ENCODE measurements at regions not wholly inside any gene's neighbourhood (a gene's known extent, or its start where the extent isn't known, plus 50 kb on each side); places are given as distances from the start of the nearest gene placed in this dataset.
"Not testable (repeated sequence)": the region's sequence is repeated elsewhere in the genome, so short reads cannot be mapped to it uniquely, and the experiment has no call there.

- H3K27ac ChIP-seq = no peak overlapping the region
- H3K9ac ChIP-seq (ENCODE audit: insufficient read length) = no peak overlapping the region
- H3K4me3 ChIP-seq = no peak overlapping the region
- H3K36me3 ChIP-seq (ENCODE audit: insufficient read depth, low read length) = no peaks in the 10 kb centered on the region
- TF ChIP-seq EZH2 (IDR thresholded peaks at IDR 0.05) (no peak), FOXP2 (optimal IDR thresholded peaks at IDR 0.05; ENCODE audit: control extremely low read depth, extremely low read length, insufficient read depth) (no peak), POLR2AphosphoS5 (IDR thresholded peaks at IDR 0.05; ENCODE audit: borderline replicate concordance, low read depth, low read length) (no peak)
- no peak for DNase-seq (ENCODE audit: low read depth, low spot score)
- H3K9me3 ChIP-seq (ENCODE audit: low read depth, low read length) = no peaks in the 10 kb centered on the region
These were observed 70.2 kb upstream of the DAPP1 start for GRCh38 chr4:99746443-99746842.

- TF ChIP-seq EZH2 (IDR thresholded peaks at IDR 0.05) = no peak
- TF ChIP-seq FOXP2 (optimal IDR thresholded peaks at IDR 0.05; ENCODE audit: control extremely low read depth, extremely low read length, insufficient read depth) = no peak
- no peak for TF ChIP-seq POLR2AphosphoS5 (IDR thresholded peaks at IDR 0.05; ENCODE audit: borderline replicate concordance, low read depth, low read length)
- no peak overlapping the region for H3K4me3 ChIP-seq
- no peaks in the 10 kb centered on the region for H3K9me3 ChIP-seq (ENCODE audit: low read depth, low read length)
- no peaks in the 10 kb centered on the region for H3K36me3 ChIP-seq (ENCODE audit: insufficient read depth, low read length)
- H3K9ac ChIP-seq (ENCODE audit: insufficient read length) = no peak overlapping the region
- no peak overlapping the region for H3K27ac ChIP-seq
- DNase-seq (ENCODE audit: low read depth, low spot score) = no peak
These were observed 79.2 kb upstream of the C4orf54 start for GRCh38 chr4:99736846-99737245.

- Histone ChIP-seq H3K36me3 (ENCODE audit: insufficient read depth, low read length) (no peaks in the 10 kb centered on the region), H3K9me3 (ENCODE audit: low read depth, low read length) (no peaks in the 10 kb centered on the region), H3K27ac (no peak overlapping the region), H3K9ac (ENCODE audit: insufficient read length) (no peak overlapping the region), H3K4me3 (no peak overlapping the region)
- TF ChIP-seq EZH2 (IDR thresholded peaks at IDR 0.05) (no peak), FOXP2 (optimal IDR thresholded peaks at IDR 0.05; ENCODE audit: control extremely low read depth, extremely low read length, insufficient read depth) (no peak), POLR2AphosphoS5 (IDR thresholded peaks at IDR 0.05; ENCODE audit: borderline replicate concordance, low read depth, low read length) (no peak)
- no peak for DNase-seq (ENCODE audit: low read depth, low spot score)
These were observed 78.2 kb upstream of the C4orf54 start for GRCh38 chr4:99735822-99736221.

- TF ChIP-seq POLR2AphosphoS5 (IDR thresholded peaks at IDR 0.05; ENCODE audit: borderline replicate concordance, low read depth, low read length) (no peak), EZH2 (IDR thresholded peaks at IDR 0.05) (no peak), FOXP2 (optimal IDR thresholded peaks at IDR 0.05; ENCODE audit: control extremely low read depth, extremely low read length, insufficient read depth) (no peak)
These were observed 77.1 kb upstream of the C4orf54 start for GRCh38 chr4:99734583-99735322.

GRCh38 chr4:99733455-99733854 is 75.8 kb upstream of the C4orf54 start:
- not testable (repeated sequence) for DNase-seq (ENCODE audit: low read depth, low spot score); H3K27ac ChIP-seq; H3K4me3 ChIP-seq; H3K9ac ChIP-seq (ENCODE audit: insufficient read length); H3K9me3 ChIP-seq (ENCODE audit: low read depth, low read length); H3K36me3 ChIP-seq (ENCODE audit: insufficient read depth, low read length)

More at GRCh38 chr4:99734583-99735322, 77.1 kb upstream of the C4orf54 start:
- no peak overlapping the region for H3K27ac ChIP-seq
- DNase-seq (ENCODE audit: low read depth, low spot score) = no peak
- no peaks in the 10 kb centered on the region for H3K9me3 ChIP-seq (ENCODE audit: low read depth, low read length)
- H3K4me3 ChIP-seq = no peak overlapping the region
- H3K9ac ChIP-seq (ENCODE audit: insufficient read length) = no peak overlapping the region
- no peaks in the 10 kb centered on the region for H3K36me3 ChIP-seq (ENCODE audit: insufficient read depth, low read length)

- Histone ChIP-seq H3K4me3 (no peak overlapping the region), H3K9ac (ENCODE audit: insufficient read length) (no peak overlapping the region), H3K36me3 (ENCODE audit: insufficient read depth, low read length) (no peaks in the 10 kb centered on the region), H3K9me3 (ENCODE audit: low read depth, low read length) (no peaks in the 10 kb centered on the region), H3K27ac (no peak overlapping the region)
- no peak for DNase-seq (ENCODE audit: low read depth, low spot score)
- TF ChIP-seq POLR2AphosphoS5 (IDR thresholded peaks at IDR 0.05; ENCODE audit: borderline replicate concordance, low read depth, low read length) (no peak), FOXP2 (optimal IDR thresholded peaks at IDR 0.05; ENCODE audit: control extremely low read depth, extremely low read length, insufficient read depth) (no peak), EZH2 (IDR thresholded peaks at IDR 0.05) (no peak)
These were observed 71.6 kb upstream of the C4orf54 start for GRCh38 chr4:99729186-99729585.

- no peaks in the 10 kb centered on the region for H3K36me3 ChIP-seq (ENCODE audit: insufficient read depth, low read length)
- H3K9ac ChIP-seq (ENCODE audit: insufficient read length) = no peak overlapping the region
- H3K27ac ChIP-seq = no peak overlapping the region
- H3K9me3 ChIP-seq (ENCODE audit: low read depth, low read length) = no peaks in the 10 kb centered on the region
- H3K4me3 ChIP-seq = no peak overlapping the region
- no peak for TF ChIP-seq POLR2AphosphoS5 (IDR thresholded peaks at IDR 0.05; ENCODE audit: borderline replicate concordance, low read depth, low read length)
- no peak for TF ChIP-seq FOXP2 (optimal IDR thresholded peaks at IDR 0.05; ENCODE audit: control extremely low read depth, extremely low read length, insufficient read depth)
- no peak for TF ChIP-seq EZH2 (IDR thresholded peaks at IDR 0.05)
- DNase-seq (ENCODE audit: low read depth, low spot score) = no peak
These were observed 66.4 kb upstream of the C4orf54 start for GRCh38 chr4:99724067-99724466.

- DNase-seq (ENCODE audit: low read depth, low spot score) = no peak
These were observed 66.0 kb upstream of the C4orf54 start for GRCh38 chr4:99723612-99724011.

GRCh38 chr4:99722725-99723124 is 65.1 kb upstream of the C4orf54 start:
- Histone ChIP-seq H3K4me3 (no peak overlapping the region), H3K9me3 (ENCODE audit: low read depth, low read length) (no peaks in the 10 kb centered on the region), H3K36me3 (ENCODE audit: insufficient read depth, low read length) (no peaks in the 10 kb centered on the region), H3K9ac (ENCODE audit: insufficient read length) (no peak overlapping the region), H3K27ac (no peak overlapping the region)
- no peak for DNase-seq (ENCODE audit: low read depth, low spot score)
- no peak for TF ChIP-seq EZH2 (IDR thresholded peaks at IDR 0.05)
- TF ChIP-seq FOXP2 (optimal IDR thresholded peaks at IDR 0.05; ENCODE audit: control extremely low read depth, extremely low read length, insufficient read depth) = no peak
- no peak for TF ChIP-seq POLR2AphosphoS5 (IDR thresholded peaks at IDR 0.05; ENCODE audit: borderline replicate concordance, low read depth, low read length)

More at GRCh38 chr4:99723612-99724011, 66.0 kb upstream of the C4orf54 start:
- H3K36me3 ChIP-seq (ENCODE audit: insufficient read depth, low read length) = no peaks in the 10 kb centered on the region
- TF ChIP-seq EZH2 (IDR thresholded peaks at IDR 0.05) (no peak), FOXP2 (optimal IDR thresholded peaks at IDR 0.05; ENCODE audit: control extremely low read depth, extremely low read length, insufficient read depth) (no peak)
- H3K9ac ChIP-seq (ENCODE audit: insufficient read length) = no peak overlapping the region
- no peaks in the 10 kb centered on the region for H3K9me3 ChIP-seq (ENCODE audit: low read depth, low read length)
- H3K4me3 ChIP-seq = no peak overlapping the region
- H3K27ac ChIP-seq = no peak overlapping the region
